Tibial nerve (tissue), 4 donors: ENCODE measurements at regions not wholly inside any gene's neighbourhood (a gene's known extent, or its start where the extent isn't known, plus 50 kb on each side); places are given as distances from the start of the nearest gene placed in this dataset.

Experiments
- CTCF ChIP-seq, 5 experiments: fragments of 200-600 bp in 3 of 5; fragments of 450-650 bp in 2 of 5; sonication (generic) in 3 of 5; IDR thresholded peaks; one replicate each; pipeline ENCODE4 v1.5.1; 2016 to 2019; ENCODE audit warnings: antibody characterized with exemption in 5 of 5, mild to moderate bottlenecking in 3 of 5, moderate library complexity in 2 of 5
- EP300 ChIP-seq, 2 donors: sonication (generic); formaldehyde crosslinking; IDR thresholded peaks; one replicate each; pipeline ENCODE4 v1.6.1; 2017; ENCODE audit warnings: antibody characterized with exemption in 2 of 2, mild to moderate bottlenecking in 1 of 2
- POLR2A ChIP-seq, 2 donors: fragments of 450-650 bp; IDR thresholded peaks; one replicate each; pipeline ENCODE4 v1.6.1; 2017; ENCODE audit warnings: antibody characterized with exemption in 2 of 2, mild to moderate bottlenecking in 2 of 2, moderate library complexity in 2 of 2

GRCh38 chr16:60405286-60405685 is 1631.0 kb downstream of the CDH8 start:
- TF ChIP-seq CTCF (IDR thresholded peaks at IDR 0.05): no peak
- TF ChIP-seq POLR2A (IDR thresholded peaks at IDR 0.05): no peak
- no peak for TF ChIP-seq EP300 (IDR thresholded peaks at IDR 0.05)
